MM.1S (cell line): ENCODE measurements at regions not wholly inside any gene's neighbourhood (a gene's known extent, or its start where the extent isn't known, plus 50 kb on each side); places are given as distances from the start of the nearest gene placed in this dataset.

Source experiments
- CTCF ChIP-seq: fragments of 300-600 bp; sonication (generic); IDR thresholded peaks from 2 replicates; pipeline ENCODE4 v1.5.1; 2016; ENCODE audit warnings: antibody characterized with exemption, low read length, mixed read lengths
- EZH2 ChIP-seq: fragments of 300-600 bp; sonication (generic); optimal IDR thresholded peaks from 2 replicates; pipeline ENCODE3; 2017; ENCODE audit warnings: low read depth, mild to moderate bottlenecking, antibody characterized with exemption, low read length, mixed read lengths

GRCh38 chr13:56988543-56988942 is 152.2 kb upstream of the PRR20A start:
- TF ChIP-seq CTCF (no peak), EZH2 (no peak)
